Hypothalamus (tissue), 51 donors: ENCODE measurements at regions not wholly inside any gene's neighbourhood (a gene's known extent, or its start where the extent isn't known, plus 50 kb on each side); places are given as distances from the start of the nearest gene placed in this dataset.
"Not testable (repeated sequence)": the region's sequence is repeated elsewhere in the genome, so short reads cannot be mapped to it uniquely, and the experiment has no call there.

Experiments
- DNase-seq, 51 donors: peaks; one replicate each; lab custom pipeline; 2025; lab: John Stamatoyannopoulos, UW

DNA sequence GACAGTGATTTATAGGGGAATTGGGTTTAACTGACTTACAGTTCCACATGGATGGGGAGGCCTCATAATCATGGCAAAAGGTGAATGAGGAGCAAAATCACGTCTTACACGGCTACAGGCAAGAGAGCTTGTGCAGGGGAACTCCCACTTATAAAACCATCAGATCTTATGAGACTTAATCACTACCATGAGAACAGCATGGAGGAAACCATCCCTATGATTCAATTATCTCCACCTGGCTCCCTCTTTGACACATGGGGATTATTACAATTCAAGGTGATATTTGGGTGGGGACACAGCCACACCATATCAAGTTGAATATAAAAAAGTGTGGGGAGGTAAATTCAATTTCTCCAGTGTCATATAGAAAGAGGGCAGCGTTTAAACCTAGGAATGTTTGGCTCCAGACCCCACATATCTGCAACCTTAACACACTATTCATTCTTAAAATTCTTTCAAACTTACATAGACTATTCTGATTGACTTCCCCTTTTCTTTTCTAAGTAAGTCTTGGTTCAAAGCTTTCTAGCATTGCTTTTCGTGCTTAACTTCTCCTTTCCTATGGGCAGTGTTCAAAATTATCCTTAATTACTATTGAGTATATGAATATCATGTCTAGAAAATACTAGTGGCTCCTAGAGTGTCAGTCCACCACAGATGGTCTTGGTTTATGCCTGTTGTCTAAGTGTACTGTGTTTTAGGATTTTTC is 446.7 kb upstream of the GBE1 start:
- DNase-seq = no peak

DNA sequence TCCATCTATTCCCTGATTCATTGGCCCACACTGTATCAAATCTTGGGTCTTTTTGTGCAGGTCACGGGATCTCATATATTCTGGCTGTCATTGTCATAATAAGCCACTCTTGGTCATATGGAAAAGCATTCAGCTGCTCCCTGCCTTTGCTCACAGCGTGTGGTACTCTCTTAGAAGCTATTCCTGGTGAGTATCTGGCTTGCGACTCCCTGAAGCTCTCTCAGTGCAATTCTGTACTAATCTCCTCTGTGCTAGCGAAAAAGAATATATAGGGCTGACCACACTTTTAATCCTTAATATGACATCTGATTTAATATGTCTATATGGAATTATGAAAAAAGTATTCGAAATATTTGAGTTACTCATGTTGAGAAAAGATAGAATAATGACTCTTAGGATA is 440.8 kb upstream of the GBE1 start:
- DNase-seq = no peak

DNA sequence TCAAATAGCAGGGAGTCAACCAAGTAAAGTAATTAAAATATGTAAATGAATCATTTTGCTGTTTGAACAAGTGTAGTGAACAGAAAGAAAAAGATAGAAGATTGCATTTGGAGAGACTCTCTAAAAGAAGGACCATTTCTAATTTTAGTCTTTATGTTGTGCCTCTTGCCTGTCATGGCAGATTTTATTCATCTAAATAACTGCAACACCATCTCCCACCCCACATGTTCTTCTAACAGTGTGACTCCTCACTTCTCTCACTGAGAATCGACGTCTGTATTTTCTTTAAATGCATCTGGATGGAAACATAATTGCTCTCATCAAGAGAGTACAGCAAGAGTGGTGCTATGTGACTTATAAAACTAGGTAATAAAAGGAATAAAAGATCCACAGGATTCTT is 439.9 kb upstream of the GBE1 start:
- DNase-seq = no peak

DNA sequence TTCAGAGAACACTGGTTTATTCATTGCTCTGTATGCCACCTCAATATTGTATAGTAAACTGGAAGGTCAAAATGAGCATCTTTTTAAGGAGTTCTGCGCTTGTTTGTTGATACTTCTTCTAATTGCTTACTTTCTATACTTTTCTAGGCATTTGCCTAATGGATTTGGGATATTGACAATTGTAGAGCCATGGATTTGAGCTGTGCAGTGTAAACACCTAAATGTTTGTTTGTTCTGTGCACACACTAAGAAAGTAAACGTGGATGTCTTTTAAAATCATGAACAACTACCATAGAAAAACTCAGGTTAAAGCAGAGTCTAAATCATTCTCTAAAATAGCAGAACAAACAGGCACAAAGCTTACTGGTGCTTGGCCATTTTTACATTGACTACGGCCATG is 436.6 kb upstream of the GBE1 start:
- no peak for DNase-seq

DNA sequence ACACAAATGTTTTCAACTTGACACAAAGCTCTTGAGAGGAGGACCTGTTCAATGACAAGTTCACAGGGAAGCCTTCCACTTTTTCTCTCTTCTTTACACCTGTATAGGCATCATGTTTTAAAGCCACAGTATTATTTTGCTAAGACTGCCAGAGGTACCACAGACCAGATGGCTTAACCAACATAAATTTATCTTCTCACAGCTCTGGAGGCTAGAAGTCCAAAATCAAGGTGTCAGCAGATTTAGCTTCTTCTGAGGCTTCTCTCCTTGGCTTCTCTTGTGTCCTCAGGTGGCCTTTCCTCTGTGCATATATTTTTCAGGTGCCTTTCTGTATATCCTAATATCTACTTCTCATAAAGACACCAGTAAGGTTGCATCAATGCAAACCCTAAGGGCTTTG is 435.2 kb upstream of the GBE1 start:
- DNase-seq = no peak

DNA sequence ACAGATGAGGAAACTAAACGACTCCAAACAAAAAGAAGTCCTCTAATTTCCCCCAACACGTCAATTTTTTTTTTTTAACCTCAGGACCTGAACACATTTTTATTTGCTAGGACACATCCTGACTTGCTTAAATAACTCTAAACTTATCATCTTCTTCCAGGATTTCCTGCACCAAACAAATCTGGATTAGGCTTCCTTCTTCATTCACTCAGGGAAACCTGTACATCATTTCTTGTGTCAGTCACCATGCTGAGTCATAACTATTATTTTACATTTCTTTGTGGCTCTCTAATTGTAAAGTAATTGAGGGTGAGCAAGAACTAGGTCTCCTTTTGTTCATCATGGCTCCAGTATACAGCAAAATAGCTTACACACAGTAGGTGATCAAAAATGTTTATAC is 433.4 kb upstream of the GBE1 start:
- DNase-seq = no peak

DNA sequence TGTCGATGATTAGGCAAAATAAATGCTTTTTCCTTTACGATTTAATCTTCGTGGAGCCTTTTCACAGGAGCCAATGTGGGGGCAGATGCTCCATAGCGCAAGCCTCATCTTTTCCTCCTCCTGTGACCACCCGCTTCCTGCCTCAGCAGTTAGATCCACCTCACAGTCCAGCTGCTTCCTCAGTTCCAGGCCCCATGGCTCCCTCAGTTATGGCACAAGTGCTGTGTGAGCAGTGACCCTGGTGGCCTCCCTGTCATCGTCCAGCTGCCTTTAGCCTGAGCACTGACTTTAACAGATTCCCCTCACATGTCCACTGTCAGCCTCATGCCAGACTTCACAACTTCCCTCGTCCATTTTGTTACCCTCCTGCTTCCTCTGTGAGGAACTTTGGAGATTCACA is 424.6 kb upstream of the GBE1 start:
- no peak for DNase-seq

DNA sequence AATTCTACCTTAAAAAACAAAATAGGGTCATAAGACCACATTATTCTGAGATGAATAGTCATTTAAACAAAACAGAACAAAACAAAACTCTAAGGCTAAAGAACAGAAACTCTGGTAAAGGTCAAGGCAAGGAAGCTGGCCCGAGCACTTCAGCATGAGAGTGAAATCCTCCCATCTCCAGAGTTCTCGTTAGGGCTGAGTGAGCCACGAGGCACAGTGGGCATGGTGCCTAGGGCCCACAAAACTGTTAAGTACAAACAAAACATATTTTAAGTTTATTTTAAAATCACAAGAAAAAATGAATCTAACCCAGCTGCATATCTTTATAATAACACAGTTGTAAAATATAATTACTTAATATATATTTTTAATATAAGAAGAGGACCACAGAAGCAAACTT is 417.8 kb upstream of the GBE1 start:
- DNase-seq = no peak

DNA sequence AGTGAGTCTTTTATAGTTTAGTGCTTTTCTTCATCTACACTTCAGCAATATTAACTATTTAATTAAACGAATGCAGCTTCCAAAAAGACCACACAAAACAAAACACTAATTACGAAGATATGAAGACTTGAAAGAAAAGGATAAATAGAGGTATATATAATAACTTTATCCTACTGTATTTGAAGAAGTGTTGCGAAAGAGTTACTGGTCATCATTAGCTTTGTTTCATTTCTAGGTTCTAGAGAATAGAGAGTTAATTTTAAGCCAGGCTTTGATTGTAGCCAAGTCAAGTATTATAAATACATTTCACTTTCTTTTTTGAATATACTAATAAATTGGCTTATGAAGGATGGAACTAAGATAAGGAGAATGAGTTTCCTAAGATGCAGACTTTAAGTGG is 416.8 kb upstream of the GBE1 start:
- no peak for DNase-seq

DNA sequence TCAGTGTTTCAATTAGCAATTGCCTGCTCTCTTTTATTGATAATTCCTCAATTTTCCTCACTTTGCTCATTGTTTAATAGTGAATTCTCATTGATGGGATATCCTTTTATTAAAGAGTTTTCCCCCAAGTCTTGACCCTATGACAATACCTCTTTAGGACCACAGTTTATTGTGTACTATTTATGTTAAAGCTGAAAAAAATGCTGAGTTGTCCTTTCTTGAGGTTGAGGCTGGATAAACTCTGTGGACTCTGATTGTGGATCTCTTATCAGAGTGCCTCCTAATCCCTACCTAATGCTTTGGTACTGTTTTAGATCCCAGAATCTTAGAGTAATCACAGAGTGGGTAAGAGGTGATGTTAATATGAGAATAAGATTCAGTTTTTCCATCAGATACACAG is 416.3 kb upstream of the GBE1 start:
- DNase-seq = no peak

DNA sequence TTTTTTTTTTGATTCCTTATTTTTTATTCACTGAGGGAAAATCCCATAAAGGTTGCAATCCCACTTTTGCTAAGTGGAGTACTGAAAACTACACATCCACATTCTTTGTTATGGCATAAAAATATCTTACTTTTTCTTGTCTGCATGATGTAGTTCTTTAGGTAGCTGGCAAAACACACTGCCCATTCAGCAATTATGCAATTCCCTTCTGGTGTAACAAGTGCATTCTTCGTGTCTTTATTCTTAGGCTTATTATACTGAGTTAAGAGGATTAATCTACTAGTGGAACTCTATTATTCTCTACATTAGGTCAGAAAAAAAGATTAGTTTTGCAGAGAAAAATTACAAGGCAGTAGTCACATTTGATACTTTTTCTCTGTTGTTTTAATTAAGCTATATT is 403.8 kb upstream of the GBE1 start:
- DNase-seq = no peak

DNA sequence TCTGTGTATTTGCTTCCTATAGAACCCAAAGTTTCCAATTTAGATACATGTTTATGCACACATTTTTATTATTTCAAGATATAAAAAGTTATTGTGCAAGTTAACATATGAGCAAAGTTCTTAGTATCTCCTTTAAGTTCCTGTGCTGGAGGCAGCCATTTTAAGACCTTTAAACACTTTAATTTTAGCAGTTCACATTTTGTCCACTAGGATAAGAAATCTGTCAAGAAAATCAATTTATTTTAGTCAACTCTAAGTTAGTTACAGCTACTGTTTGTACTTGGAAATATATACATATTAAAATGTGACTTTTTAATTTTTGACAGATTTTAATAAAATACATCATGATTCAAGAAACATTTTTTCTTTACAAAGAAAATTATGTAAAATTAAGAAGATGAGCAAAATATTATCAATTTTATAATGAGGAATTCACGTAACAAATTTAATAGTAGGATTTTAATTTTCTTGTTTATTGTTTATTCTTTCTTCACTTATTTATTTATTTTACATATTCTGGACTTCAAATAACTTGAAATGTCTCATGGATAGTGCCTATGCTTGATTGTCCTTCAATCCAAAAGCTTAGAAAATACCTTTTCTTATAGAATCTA is 402.6 kb upstream of the GBE1 start:
- DNase-seq = no peak

DNA sequence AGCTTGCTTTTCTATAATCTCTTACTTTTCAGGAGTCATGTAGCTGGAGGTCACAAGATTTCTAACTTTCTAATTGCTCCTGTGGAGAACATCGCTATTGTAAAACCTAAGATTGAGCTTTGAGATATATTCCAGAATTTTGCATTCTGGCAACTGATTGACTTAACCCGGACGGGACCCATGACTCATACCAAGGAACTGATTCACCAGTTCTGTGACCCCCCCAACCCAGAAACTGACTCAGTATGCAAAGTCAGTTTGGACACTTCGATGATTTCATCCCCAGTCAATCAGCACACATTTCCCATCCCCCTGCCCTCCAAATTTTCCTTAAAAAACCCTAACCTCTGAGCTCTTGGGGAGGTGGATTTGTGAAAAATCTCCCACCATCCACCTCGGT is 396.5 kb upstream of the GBE1 start:
- DNase-seq = no peak

DNA sequence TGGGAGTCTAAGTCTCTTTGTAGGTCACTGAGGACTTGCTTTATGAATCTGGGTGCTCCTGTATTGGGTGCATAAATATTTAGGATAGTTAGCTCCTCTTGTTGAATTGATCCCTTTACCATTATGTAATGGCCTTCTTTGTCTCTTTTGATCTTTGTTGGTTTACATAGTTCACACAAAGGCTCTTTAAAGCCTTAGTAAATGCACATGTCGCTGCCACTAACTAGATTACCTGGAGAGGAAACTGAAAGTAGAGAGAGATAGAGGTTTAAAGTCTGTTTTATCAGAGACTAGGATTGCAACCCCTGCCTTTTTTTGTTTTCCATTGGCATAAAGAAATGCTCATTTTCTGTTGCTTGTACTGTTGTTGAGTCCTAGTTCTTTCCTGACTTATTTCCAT is 392.4 kb upstream of the GBE1 start:
- not testable (repeated sequence) for DNase-seq

DNA sequence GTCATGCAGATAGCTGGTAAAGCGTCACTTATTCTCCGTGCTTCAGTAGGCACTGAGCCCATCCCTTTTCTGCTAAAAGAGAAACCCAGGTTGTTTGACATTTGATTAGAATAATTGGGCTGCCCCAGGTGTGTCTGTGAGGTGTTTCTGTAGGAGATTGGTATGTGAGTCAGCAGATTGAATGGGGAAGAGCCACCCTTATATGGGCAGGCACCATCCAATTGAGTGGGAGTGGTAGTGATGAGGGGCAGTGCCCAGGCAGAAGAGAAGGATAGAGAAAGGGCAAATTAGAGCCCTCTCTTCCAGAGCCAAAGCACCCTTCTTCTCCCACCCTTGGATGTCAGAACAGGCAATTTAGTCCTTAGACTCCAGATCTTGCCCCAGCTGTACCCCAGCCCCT is 384.3 kb upstream of the GBE1 start:
- DNase-seq = no peak

DNA sequence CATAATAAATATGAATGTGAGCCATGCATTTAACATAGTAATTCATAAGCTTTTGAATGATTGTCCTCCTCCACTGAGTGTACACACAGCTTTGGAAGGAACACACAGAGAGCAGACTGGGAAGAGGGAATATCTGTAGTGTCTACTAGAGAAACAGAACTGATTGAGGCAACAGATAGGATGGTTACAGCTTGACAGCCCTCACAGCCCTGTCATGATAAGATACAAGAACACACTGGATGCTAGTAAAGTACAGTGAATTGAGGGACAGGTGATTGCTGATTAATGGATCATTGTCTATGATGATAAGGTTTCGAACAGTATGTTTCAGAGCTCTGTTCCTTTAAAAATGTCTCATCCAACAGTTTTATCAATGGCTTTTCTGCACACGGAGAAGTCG is 383.4 kb upstream of the GBE1 start:
- DNase-seq = no peak

DNA sequence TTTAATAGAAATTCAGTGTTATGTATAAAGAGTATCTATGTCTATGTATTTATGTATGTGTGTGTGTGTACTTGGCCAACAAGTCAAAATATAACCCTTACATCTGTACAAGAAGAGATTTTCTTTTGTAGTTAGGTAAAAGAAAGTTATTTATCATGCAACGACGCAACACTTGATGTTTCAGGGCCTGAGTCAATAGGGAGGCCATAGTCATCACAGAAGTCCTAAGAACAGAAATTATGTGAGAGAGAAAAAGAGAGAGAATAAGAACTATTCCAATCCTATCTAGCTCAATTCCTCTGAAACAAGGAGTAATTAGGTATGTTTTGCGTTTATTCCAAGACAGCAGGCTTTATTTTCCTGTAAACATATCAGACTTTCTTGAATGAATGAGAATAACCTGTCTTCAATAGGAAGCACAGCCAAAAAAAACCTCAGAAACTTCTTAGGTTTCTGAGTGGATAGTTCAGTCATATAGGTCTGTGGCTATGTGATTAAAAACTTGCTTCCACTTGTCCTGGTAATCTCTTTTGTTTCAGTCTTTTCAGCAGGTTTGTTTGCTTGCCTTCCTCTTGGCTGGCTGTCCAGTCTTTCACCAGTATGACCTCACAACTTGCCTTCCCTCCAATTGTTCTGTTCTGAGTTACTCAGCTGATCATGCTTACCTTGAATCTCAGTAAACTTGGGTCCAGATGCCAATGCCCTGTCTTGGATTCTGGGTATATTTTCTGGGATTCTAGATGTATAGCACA is 382.4 kb upstream of the GBE1 start:
- no peak for DNase-seq

DNA sequence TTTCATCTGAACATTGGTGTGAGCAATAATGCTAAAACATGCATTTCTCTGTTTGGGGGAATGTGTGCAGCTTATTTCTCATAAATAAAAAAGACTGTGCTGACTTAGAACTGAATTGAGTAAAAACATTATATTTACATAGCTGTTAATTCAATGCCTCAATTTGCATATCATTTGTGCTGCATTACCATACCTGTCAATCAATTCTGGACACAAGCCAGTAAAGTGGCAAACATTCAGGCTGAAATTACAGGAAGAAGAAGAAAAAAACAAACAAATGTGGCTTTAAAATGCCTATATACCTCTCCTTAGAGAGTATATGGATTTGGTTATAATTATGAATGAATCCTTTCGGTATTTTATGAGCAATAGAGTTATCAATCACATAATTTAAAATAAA is 380.1 kb upstream of the GBE1 start:
- no peak for DNase-seq

DNA sequence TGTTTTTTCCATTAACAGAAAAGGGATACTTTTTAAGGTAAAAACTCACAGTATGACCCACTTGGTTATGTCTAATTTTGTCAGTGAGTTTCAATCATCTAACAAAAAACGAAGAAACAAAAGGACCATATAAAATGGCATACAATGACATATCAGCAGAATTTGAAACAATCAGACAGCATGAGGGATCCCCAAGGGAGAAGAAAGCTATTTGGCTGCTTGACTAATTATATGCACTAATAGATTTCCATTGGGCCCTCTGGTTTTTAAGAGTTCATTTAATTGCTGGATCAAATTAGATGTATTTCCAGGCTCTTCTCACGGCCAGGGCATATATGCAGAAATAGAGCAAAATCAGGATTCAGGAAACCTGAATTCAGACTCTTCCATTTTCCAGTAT is 376.4 kb upstream of the GBE1 start:
- DNase-seq = no peak

DNA sequence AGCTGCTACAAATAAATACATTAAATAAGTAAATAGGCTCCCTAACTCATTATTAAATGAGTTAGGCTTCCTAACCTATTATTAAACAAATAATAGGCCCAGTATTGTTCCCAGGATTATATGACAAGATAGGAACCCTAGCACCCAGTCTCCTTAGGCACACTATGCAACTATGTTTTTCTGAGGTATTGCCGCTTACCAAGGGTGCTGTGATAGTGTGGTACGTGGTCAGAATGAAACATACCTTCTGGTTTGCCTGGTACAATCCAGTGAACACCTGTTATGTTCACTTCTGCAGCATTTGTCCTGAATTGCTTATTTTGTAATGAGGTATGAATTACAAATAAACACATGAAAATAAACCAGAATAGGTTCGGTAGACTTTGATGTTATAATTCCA is 375.6 kb upstream of the GBE1 start:
- no peak for DNase-seq

DNA sequence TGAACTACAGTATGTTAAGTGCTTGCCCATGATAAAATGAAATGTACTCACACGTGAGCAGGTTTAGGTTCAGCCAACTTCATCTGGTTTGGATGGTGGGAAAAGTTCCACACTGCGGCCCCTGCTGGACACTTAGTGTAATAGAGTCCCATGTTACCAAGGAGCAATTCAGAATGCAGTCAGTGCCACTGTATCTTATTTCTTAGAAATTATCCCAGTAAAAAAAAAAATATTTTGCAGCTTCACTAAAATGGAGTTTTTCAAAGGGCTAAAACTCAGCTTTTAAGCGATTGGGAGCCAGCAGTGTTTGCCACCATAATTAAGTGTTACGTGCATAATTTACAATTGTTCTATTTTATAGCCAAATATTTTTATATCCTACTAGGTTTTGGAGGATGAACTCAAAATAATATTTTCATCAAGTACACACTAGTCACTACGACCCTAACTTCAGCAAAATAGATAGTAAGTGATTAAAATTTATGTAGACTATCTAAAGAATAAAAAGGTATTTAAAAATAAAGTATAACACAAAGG is 371.7 kb upstream of the GBE1 start:
- peak in 25 of 51 donors; percentile 2 to 55 (median 16) for DNase-seq
